Transverse colon (tissue), 4 donors: ENCODE measurements at regions not wholly inside any gene's neighbourhood (a gene's known extent, or its start where the extent isn't known, plus 50 kb on each side); places are given as distances from the start of the nearest gene placed in this dataset.

Experiments used
- DNase-seq: peaks from one replicate; pipeline ENCODE4 v3.0.0-alpha.2; 2019
- H3K27ac ChIP-seq, 4 donors: fragments of 200-600 bp; sonication (generic); 2 replicates each; pipeline ENCODE4 v1.5.1; 2016 to 2018; ENCODE audit warnings: inconsistent platforms in 4 of 4
- H3K27me3 ChIP-seq: fragments of 200-600 bp; sonication (generic); 2 replicates; pipeline ENCODE4 v1.5.1; 2017; ENCODE audit warnings: inconsistent platforms
- H3K36me3 ChIP-seq, 4 donors: fragments of 200-600 bp; sonication (generic); 2 replicates each; pipeline ENCODE4 v1.5.1; 2017 to 2019; ENCODE audit warnings: inconsistent platforms in 4 of 4
- H3K4me1 ChIP-seq, 4 donors: fragments of 200-600 bp; sonication (generic); 2 replicates each; pipeline ENCODE4 v1.5.1; 2017 to 2020; ENCODE audit warnings: inconsistent platforms in 4 of 4
- H3K4me3 ChIP-seq, 4 donors: fragments of 200-600 bp; sonication (generic); 1 replicate in 1 of 4; 2 replicates in 3 of 4; pipeline versions ENCODE4 v1.5.1 to v1.6.1; 2017 to 2019; ENCODE audit warnings: inconsistent platforms in 4 of 4
- H3K9me3 ChIP-seq, 2 donors: fragments of 200-600 bp; sonication (generic); 2 replicates each; pipeline ENCODE4 v1.5.1; 2017 to 2019; ENCODE audit warnings: inconsistent platforms in 2 of 2
- CTCF ChIP-seq, 5 experiments: fragments of 200-600 bp in 3 of 5; fragments of 450-650 bp in 2 of 5; sonication (generic) in 3 of 5; IDR thresholded peaks; 1 replicate in 2 of 5; 2 replicates in 3 of 5; pipeline ENCODE4 v1.5.1; 2016 to 2017; ENCODE audit warnings: antibody characterized with exemption in 5 of 5, inconsistent platforms in 3 of 5, mild to moderate bottlenecking in 2 of 5, moderate library complexity in 1 of 5
- EP300 ChIP-seq: sonication (generic); formaldehyde crosslinking; IDR thresholded peaks from one replicate; pipeline ENCODE4 v1.6.1; 2017; ENCODE audit warnings: antibody characterized with exemption, low read depth
- POLR2A ChIP-seq: fragments of 450-650 bp; IDR thresholded peaks from one replicate; pipeline ENCODE4 v1.6.1; 2016; ENCODE audit warnings: antibody characterized with exemption, mild to moderate bottlenecking, moderate library complexity
- POLR2AphosphoS5 ChIP-seq, 3 donors: sonication (generic); formaldehyde crosslinking; IDR thresholded peaks; one replicate each; pipeline ENCODE4 v1.6.1; 2016; ENCODE audit warnings: antibody characterized with exemption in 3 of 3
- WGBS, 2 donors: methylation state at CpG; one replicate each; pipeline ENCODE4 v1.1.5; 2018; ENCODE audit warnings: low coverage in 1 of 2; 5-methylcytosine and 5-hydroxymethylcytosine counted together
- in situ Hi-C, 4 donors: fragments of 200-750 bp; cut with MboI; loops; one replicate each; pipeline versions ENCODE4 v1.15.0 to v1.15.1; 2017; ENCODE audit warnings: low sequenced_read_pairs in 3 of 4, low pct_ligation_motif_present in 1 of 4, low pct_unique_long_range_greater_than_20kb in 1 of 4
- intact Hi-C: fragments of 100-400 bp; cut with DNase I; formaldehyde crosslinking; loops from one replicate; pipeline ENCODE4 v1.15.1; 2023; ENCODE audit warnings: low total_unique reads

GRCh38 chr1:69258842-69259241, 308.9 kb upstream of the LRRC7 start:
- intact Hi-C loops (no loop called here), in situ Hi-C loops (no loop called here)
- WGBS, 2 donors = 27 to 29% methylated on average over 1 of the region's 1 CpG
- H3K4me1 ChIP-seq = peaks cover 0 to 3% (median 0%) of the 10 kb centered on the region in 4 donors
- no peaks in the 10 kb centered on the region for H3K27me3 ChIP-seq
- TF ChIP-seq POLR2A (no peak), CTCF (IDR thresholded peaks at IDR 0.05) (no peak), POLR2AphosphoS5 (IDR thresholded peaks at IDR 0.05) (no peak), EP300 (no peak)
- H3K36me3 ChIP-seq = no peaks in the 10 kb centered on the region
- no peaks in the 10 kb centered on the region for H3K9me3 ChIP-seq
- H3K27ac ChIP-seq = no peak overlapping the region
- H3K4me3 ChIP-seq = no peak overlapping the region
- DNase-seq = no peak

GRCh38 chr1:69263921-69264391, 303.8 kb upstream of the LRRC7 start:
- intact Hi-C loops = no loop called here
- H3K27ac ChIP-seq = no peak overlapping the region
- DNase-seq = no peak
- peaks cover 0 to 6% (median 2%) of the 10 kb centered on the region in 4 donors for H3K4me1 ChIP-seq
- 43% methylated on average over 3 of the region's 3 CpGs for WGBS, 2 donors
- in situ Hi-C loops = no loop called here
- H3K4me3 ChIP-seq = no peak overlapping the region
- H3K9me3 ChIP-seq = no peaks in the 10 kb centered on the region
- TF ChIP-seq EP300 (no peak), POLR2A (no peak), POLR2AphosphoS5 (IDR thresholded peaks at IDR 0.05) (no peak), CTCF (IDR thresholded peaks at IDR 0.05) (no peak)
- no peaks in the 10 kb centered on the region for H3K36me3 ChIP-seq
- no peaks in the 10 kb centered on the region for H3K27me3 ChIP-seq

DNA sequence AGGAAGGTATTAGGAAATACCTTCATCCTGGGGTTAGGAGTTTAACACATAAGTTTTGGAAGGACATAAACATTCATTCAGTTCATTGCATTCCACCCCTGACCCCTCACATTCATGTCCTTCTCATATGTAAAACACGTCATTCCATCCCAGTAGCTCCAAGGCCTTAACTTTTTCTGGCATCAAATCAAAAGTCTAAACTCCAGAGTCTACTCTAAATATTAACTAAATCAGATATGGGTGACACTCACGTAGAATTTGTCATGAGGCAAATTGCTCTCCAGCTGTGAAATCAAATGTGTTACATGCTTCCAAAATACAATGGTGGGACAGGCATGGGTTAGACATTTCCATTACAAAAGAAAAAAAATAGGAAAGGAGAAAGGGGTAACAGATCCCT, 298.2 kb upstream of the LRRC7 start:
- TF ChIP-seq POLR2A = no peak
- no peak for TF ChIP-seq EP300
- TF ChIP-seq CTCF (IDR thresholded peaks at IDR 0.05) = no peak
- no peak for TF ChIP-seq POLR2AphosphoS5 (IDR thresholded peaks at IDR 0.05)
- Histone ChIP-seq H3K36me3 (no peaks in the 10 kb centered on the region), H3K9me3 (no peaks in the 10 kb centered on the region), H3K4me1 (peaks cover 0 to under 1% (median 0%) of the 10 kb centered on the region in 4 donors), H3K27ac (no peak overlapping the region), H3K27me3 (no peaks in the 10 kb centered on the region), H3K4me3 (no peak overlapping the region)
- in situ Hi-C loops = no loop called here
- intact Hi-C loops = no loop called here
- DNase-seq = no peak
- 47 to 50% methylated on average over 2 of the region's 2 CpGs for WGBS, 2 donors

DNA sequence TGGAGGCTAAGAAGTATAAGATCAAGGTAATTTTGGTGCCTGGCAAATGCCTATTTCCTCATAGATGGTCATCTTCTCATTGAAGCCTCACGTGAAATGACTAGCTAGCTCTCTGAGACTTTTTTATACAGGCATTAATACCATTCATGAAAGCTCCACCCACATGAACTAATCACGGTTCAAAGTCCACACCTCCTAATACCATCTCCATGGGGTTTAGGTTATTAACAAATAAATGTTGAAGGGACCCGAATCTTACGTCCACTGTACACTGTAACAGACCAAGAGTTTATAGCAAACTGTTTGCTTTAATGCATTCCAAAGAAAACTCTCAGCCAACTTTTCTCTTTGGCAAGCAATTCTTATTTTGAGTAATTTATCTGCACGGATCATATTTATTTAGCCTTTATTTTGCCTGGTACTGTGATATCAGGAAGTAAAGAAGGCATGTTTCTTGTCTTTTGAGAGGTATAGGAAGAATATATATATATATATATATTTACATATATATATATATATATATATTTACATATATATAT, 296.1 kb upstream of the LRRC7 start:
- Histone ChIP-seq H3K9me3 (no peaks in the 10 kb centered on the region), H3K4me1 (no peaks in the 10 kb centered on the region), H3K27ac (no peak overlapping the region), H3K27me3 (no peaks in the 10 kb centered on the region), H3K4me3 (no peak overlapping the region), H3K36me3 (no peaks in the 10 kb centered on the region)
- in situ Hi-C loops = no loop called here
- intact Hi-C loops = no loop called here
- 43 to 63% methylated on average over 3 to 5 of the region's 5 CpGs for WGBS, 2 donors
- DNase-seq = no peak
- TF ChIP-seq EP300 (no peak), POLR2AphosphoS5 (IDR thresholded peaks at IDR 0.05) (no peak), CTCF (IDR thresholded peaks at IDR 0.05) (no peak), POLR2A (no peak)
